ENCODE measurements at regions not wholly inside any gene's neighbourhood (a gene's known extent, or its start where the extent isn't known, plus 50 kb on each side); places are given as distances from the start of the nearest gene placed in this dataset.

DNA sequence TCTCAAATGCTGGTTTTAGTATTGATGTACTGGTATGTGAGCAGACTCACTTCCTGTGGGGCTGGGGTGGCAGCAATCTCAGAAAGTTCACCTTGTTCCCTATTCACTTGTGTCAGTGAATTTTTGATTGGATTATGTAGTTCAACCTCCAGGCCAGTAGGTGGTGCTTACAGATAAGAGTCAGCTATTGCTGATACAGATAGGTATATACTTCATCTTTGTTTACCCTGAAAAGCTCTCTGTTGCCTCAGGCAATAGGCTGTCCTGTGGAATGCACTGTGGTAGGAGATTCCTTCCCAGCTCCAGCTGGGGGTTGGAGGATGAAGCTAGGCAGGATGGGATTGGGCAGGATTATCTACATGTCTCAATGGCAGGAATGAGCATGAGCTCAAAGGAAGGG is 851.2 kb upstream of the EYS start (continued):
- no peak for TF ChIP-seq FOXK2 (IDR thresholded peaks at IDR 0.05)

- SMC1A ChIA-PET (ENCODE audit: uncharacterized antibody, unreplicated experiment) = no interaction called here
- FAIRE-seq = no peak
- H3K9me3 ChIP-seq (replicated peaks; ENCODE audit: control insufficient read depth, insufficient read depth, low read length) = no peaks in the 10 kb centered on the region; the same call in 2 of the 3 replicates
- no peak overlapping the region for H3K27ac ChIP-seq (ENCODE audit: control insufficient read depth, insufficient read depth)
- ATAC-seq = no peak
- CTCF ChIA-PET = interaction anchor here (1.3 to 2.3 kb wide), 3 partner anchors 8 to 15 kb away, joined by 3 to 8 read pairs (median 5); no protein-coding TSS in a partner anchor
- no peaks in the 10 kb centered on the region for H3K27me3 ChIP-seq (replicated peaks in 1 of 2; ENCODE audit: control insufficient read depth in 2 of 2, insufficient read depth in 2 of 2, low read length in 1 of 2)
- intact Hi-C loops (cut with micrococcal nuclease; ENCODE audit: unreplicated experiment) = no loop called here
- 45% methylated on average over 1 of the region's 1 CpG for WGBS (ENCODE audit: insufficient coverage, insufficient replicate concordance, low lambda C conversion rate, missing lambda C conversion rate)
- no peaks in the 10 kb centered on the region for H3K36me3 ChIP-seq (ENCODE audit: control insufficient read depth in 2 of 2, insufficient read depth in 2 of 2, low read length in 1 of 2)
- POLR2A ChIA-PET = no interaction called here
- H3K79me2 ChIP-seq (ENCODE audit: control insufficient read depth, insufficient read depth, low read length) = no peaks in the 10 kb centered on the region
- in situ Hi-C loops (cut with MboI) = no loop called here
- no peak for DNase-seq (ENCODE audit: low read depth, low spot score)
- H3K4me2 ChIP-seq (ENCODE audit: control insufficient read depth, insufficient read depth) = no peak overlapping the region
- H3K9ac ChIP-seq (ENCODE audit: control insufficient read depth, insufficient read depth, low read length) = no peak overlapping the region
- no peaks in the 10 kb centered on the region for H3K4me1 ChIP-seq (ENCODE audit: control insufficient read depth, insufficient read depth, low read length)
- no peak overlapping the region for H3K4me3 ChIP-seq
- H2AFZ ChIP-seq (ENCODE audit: control insufficient read depth, low read depth, low read length) = no peak overlapping the region
- RAD21 ChIA-PET (ENCODE audit: unreplicated experiment) = no interaction called here
- no peaks in the 10 kb centered on the region for H4K20me1 ChIP-seq (ENCODE audit: control insufficient read depth, insufficient read depth)
- BruUV-seq (replicated peaks) = no TSS peak
- TF ChIP-seq, protein P1, sequence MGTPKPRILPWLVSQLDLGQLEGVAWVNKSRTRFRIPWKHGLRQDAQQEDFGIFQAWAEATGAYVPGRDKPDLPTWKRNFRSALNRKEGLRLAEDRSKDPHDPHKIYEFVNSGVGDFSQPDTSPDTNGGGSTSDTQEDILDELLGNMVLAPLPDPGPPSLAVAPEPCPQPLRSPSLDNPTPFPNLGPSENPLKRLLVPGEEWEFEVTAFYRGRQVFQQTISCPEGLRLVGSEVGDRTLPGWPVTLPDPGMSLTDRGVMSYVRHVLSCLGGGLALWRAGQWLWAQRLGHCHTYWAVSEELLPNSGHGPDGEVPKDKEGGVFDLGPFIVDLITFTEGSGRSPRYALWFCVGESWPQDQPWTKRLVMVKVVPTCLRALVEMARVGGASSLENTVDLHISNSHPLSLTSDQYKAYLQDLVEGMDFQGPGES (IDR thresholded peaks at IDR 0.05) = no peak
- TF ChIP-seq SMARCA5 (IDR thresholded peaks at IDR 0.05) (no peak), MEF2A (IDR thresholded peaks at IDR 0.05; ENCODE audit: insufficient read depth, low read depth, low read length) (no peak), CHD1 (IDR thresholded peaks at IDR 0.05; ENCODE audit: low read depth, low read length) (no peak), IKZF1 (conservative IDR thresholded peaks at IDR 0.05) (no peak), CHD4 (IDR thresholded peaks at IDR 0.05) (no peak), KDM1A (IDR thresholded peaks at IDR 0.05; ENCODE audit: borderline replicate concordance) (no peak), CBX3 (IDR thresholded peaks at IDR 0.05; ENCODE audit: borderline replicate concordance, low read depth) (no peak), SUPT20H (IDR thresholded peaks at IDR 0.05; ENCODE audit: borderline replicate concordance, control insufficient read depth, low read depth, low read length) (no peak), TARDBP (IDR thresholded peaks at IDR 0.05; ENCODE audit: borderline replicate concordance) (no peak), SREBF1 (IDR thresholded peaks at IDR 0.05; ENCODE audit: low read length) (no peak), TBL1XR1 (IDR thresholded peaks at IDR 0.05; ENCODE audit: low read depth, low read length) (no peak), BMI1 (IDR thresholded peaks at IDR 0.05; ENCODE audit: borderline replicate concordance) (no peak)
- TF ChIP-seq, protein P2, sequence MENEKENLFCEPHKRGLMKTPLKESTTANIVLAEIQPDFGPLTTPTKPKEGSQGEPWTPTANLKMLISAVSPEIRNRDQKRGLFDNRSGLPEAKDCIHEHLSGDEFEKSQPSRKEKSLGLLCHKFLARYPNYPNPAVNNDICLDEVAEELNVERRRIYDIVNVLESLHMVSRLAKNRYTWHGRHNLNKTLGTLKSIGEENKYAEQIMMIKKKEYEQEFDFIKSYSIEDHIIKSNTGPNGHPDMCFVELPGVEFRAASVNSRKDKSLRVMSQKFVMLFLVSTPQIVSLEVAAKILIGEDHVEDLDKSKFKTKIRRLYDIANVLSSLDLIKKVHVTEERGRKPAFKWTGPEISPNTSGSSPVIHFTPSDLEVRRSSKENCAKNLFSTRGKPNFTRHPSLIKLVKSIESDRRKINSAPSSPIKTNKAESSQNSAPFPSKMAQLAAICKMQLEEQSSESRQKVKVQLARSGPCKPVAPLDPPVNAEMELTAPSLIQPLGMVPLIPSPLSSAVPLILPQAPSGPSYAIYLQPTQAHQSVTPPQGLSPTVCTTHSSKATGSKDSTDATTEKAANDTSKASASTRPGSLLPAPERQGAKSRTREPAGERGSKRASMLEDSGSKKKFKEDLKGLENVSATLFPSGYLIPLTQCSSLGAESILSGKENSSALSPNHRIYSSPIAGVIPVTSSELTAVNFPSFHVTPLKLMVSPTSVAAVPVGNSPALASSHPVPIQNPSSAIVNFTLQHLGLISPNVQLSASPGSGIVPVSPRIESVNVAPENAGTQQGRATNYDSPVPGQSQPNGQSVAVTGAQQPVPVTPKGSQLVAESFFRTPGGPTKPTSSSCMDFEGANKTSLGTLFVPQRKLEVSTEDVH (IDR thresholded peaks at IDR 0.05; ENCODE audit: low read depth, partially characterized antibody) = no peak
- TF ChIP-seq, protein P3, sequence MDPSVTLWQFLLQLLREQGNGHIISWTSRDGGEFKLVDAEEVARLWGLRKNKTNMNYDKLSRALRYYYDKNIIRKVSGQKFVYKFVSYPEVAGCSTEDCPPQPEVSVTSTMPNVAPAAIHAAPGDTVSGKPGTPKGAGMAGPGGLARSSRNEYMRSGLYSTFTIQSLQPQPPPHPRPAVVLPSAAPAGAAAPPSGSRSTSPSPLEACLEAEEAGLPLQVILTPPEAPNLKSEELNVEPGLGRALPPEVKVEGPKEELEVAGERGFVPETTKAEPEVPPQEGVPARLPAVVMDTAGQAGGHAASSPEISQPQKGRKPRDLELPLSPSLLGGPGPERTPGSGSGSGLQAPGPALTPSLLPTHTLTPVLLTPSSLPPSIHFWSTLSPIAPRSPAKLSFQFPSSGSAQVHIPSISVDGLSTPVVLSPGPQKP (IDR thresholded peaks at IDR 0.05; ENCODE audit: low read depth, low read length) = no peak
These were observed 849.9 kb upstream of the EYS start for GRCh38 chr6:66556936-66557335.
